GM23338 (cell line): ENCODE measurements at regions not wholly inside any gene's neighbourhood (a gene's known extent, or its start where the extent isn't known, plus 50 kb on each side); places are given as distances from the start of the nearest gene placed in this dataset.

Source experiments
- ATAC-seq: fragments of 200-7000 bp; cut with Tn5 transposase; 3 replicates; pipeline ENCODE4 v1.9.1; 2020
- DNase-seq: peaks from one replicate; pipeline ENCODE4 v3.0.0-alpha.2; 2015; ENCODE audit warnings: low spot score
- H2AFZ ChIP-seq: fragments of 200-600 bp; sonication (generic); 2 replicates; pipeline ENCODE4 v1.8.0; 2016; ENCODE audit warnings: antibody characterized with exemption, mild to moderate bottlenecking, moderate library complexity
- H3F3A ChIP-seq: fragments of 200-600 bp; sonication (generic); replicated peaks from 2 replicates; pipeline ENCODE4 v1.8.0; 2017; ENCODE audit warnings: antibody characterized with exemption, mixed run types, low read depth
- H3K27ac ChIP-seq: fragments of 200-600 bp; sonication (generic); 2 replicates; pipeline ENCODE4 v1.6.1; 2016; ENCODE audit warnings: low read depth
- H3K27me3 ChIP-seq: fragments of 200-600 bp; sonication (generic); 2 replicates; pipeline ENCODE4 v1.8.0; 2016; ENCODE audit warnings: mild to moderate bottlenecking, mixed run types, moderate library complexity; ENCODE audit not compliant: insufficient read depth
- H3K36me3 ChIP-seq: fragments of 200-600 bp; sonication (generic); 2 replicates; pipeline ENCODE4 v1.8.0; 2016; ENCODE audit warnings: mild to moderate bottlenecking; ENCODE audit not compliant: insufficient read depth
- H3K4me1 ChIP-seq: fragments of 200-600 bp; sonication (generic); 2 replicates; pipeline ENCODE4 v1.8.0; 2016; ENCODE audit warnings: mild to moderate bottlenecking, moderate library complexity; ENCODE audit not compliant: insufficient read depth
- H3K4me2 ChIP-seq: fragments of 200-600 bp; sonication (generic); 2 replicates; pipeline ENCODE4 v1.7.1; 2017; ENCODE audit warnings: mixed run types
- H3K4me3 ChIP-seq: fragments of 200-600 bp; sonication (generic); 2 replicates; pipeline ENCODE4 v1.6.1; 2016; ENCODE audit warnings: mixed run types
- H3K79me2 ChIP-seq: fragments of 200-600 bp; sonication (generic); replicated peaks from 2 replicates; pipeline ENCODE4 v1.8.0; 2017; ENCODE audit warnings: mild to moderate bottlenecking; ENCODE audit not compliant: insufficient read depth
- H3K9me2 ChIP-seq: fragments of 200-600 bp; sonication (generic); 2 replicates; pipeline ENCODE4 v1.8.0; 2017; ENCODE audit not compliant: insufficient read depth
- H4K20me1 ChIP-seq: fragments of 200-600 bp; sonication (generic); replicated peaks from 2 replicates; pipeline ENCODE4 v1.8.0; 2017; ENCODE audit warnings: mild to moderate bottlenecking; ENCODE audit not compliant: insufficient read depth
- H3K27ac Mint-ChIP-seq: 2 replicates; pipeline ENCODE4 v1.8.0; 2020; ENCODE audit warnings: inconsistent platforms, mild to moderate bottlenecking, moderate library complexity, mixed read lengths
- H3K27me3 Mint-ChIP-seq: 3 replicates; pipeline ENCODE4 v1.8.0; 2022; ENCODE audit warnings: low read depth, mild to moderate bottlenecking, moderate library complexity, mixed read lengths, inconsistent platforms; ENCODE audit not compliant: insufficient read depth, poor library complexity
- H3K36me3 Mint-ChIP-seq: 3 replicates; pipeline ENCODE4 v1.8.0; 2021; ENCODE audit warnings: low read depth, mild to moderate bottlenecking, inconsistent platforms, moderate library complexity, mixed read lengths
- H3K4me1 Mint-ChIP-seq: 3 replicates; pipeline ENCODE4 v1.8.0; 2020; ENCODE audit warnings: mild to moderate bottlenecking, inconsistent platforms, mixed read lengths
- H3K4me3 Mint-ChIP-seq: 3 replicates; pipeline ENCODE4 v1.8.0; 2021; ENCODE audit warnings: moderate library complexity, mild to moderate bottlenecking, inconsistent platforms, mixed read lengths
- H3K9me3 Mint-ChIP-seq: 3 replicates; pipeline ENCODE4 v1.8.0; 2020; ENCODE audit warnings: moderate library complexity, mild to moderate bottlenecking, inconsistent platforms, mixed read lengths
- EZH2 ChIP-seq: fragments of 200-600 bp; sonication (generic); IDR thresholded peaks from one replicate; pipeline ENCODE4 v1.8.0; 2017; ENCODE audit warnings: antibody characterized with exemption, mild to moderate bottlenecking, low read depth; ENCODE audit not compliant: unreplicated experiment
- EZH2phosphoT487 ChIP-seq: fragments of 200-600 bp; sonication (generic); IDR thresholded peaks from one replicate; pipeline ENCODE4 v1.8.1; 2018; ENCODE audit warnings: antibody characterized with exemption; ENCODE audit not compliant: unreplicated experiment
- JUNB ChIP-seq: IDR thresholded peaks from one replicate; pipeline ENCODE4 v1.6.1; 2016; ENCODE audit warnings: antibody characterized with exemption; ENCODE audit not compliant: unreplicated experiment
- NANOG ChIP-seq: IDR thresholded peaks from 2 replicates; pipeline ENCODE4 v1.6.1; 2016; ENCODE audit warnings: antibody characterized with exemption, borderline replicate concordance
- POLR2AphosphoS5 ChIP-seq: IDR thresholded peaks from 2 replicates; pipeline ENCODE4 v1.6.1; 2016; ENCODE audit warnings: antibody characterized with exemption, low read depth
- STAT1 ChIP-seq: IDR thresholded peaks from one replicate; pipeline ENCODE4 v1.6.1; 2016; ENCODE audit warnings: antibody characterized with exemption; ENCODE audit not compliant: unreplicated experiment
- ZNF114 ChIP-seq: fragments of 250-450 bp; sonication (Bioruptor Pico); IDR thresholded peaks from 2 replicates; pipeline ENCODE4 v1.5.0; 2020; ENCODE audit warnings: mild to moderate bottlenecking, moderate library complexity
- TF ChIP-seq, protein P1 (sequence below): IDR thresholded peaks from 2 replicates; pipeline ENCODE4 v1.6.1; 2016; ENCODE audit warnings: antibody characterized with exemption
- TF ChIP-seq, protein P2 (sequence below): IDR thresholded peaks from one replicate; pipeline ENCODE4 v1.6.1; 2018; ENCODE audit warnings: antibody characterized with exemption; ENCODE audit not compliant: unreplicated experiment
- TF ChIP-seq, protein P3 (sequence below), 2 experiments: fragments of 200-600 bp in 1 of 2; sonication (generic) in 1 of 2; conservative IDR thresholded peaks; 2 replicates each; pipeline versions ENCODE4 v1.5.1 to v1.6.1; 2016 to 2017; ENCODE audit warnings: antibody characterized with exemption in 2 of 2, low read depth in 2 of 2, mild to moderate bottlenecking in 2 of 2, moderate library complexity in 1 of 2

DNA sequence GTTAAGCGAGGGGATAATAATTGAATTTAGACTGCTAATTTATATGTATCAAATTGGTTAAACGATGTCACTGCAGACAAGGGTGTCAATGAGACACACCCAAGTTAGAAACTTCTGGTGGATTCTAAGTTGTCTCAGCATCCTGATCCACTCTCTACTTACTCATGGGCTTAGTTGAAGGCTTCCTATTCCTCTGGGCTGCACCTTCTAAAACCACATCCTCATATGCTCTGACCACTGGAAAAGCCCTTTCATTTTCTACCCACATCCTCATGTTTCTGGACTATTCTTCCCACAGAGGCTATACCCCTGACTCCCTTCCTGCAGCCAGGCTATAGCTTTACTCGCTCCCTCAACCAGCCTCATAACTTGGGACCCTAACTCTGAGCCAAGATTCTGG is 493.8 kb downstream of the VRK1 start:
- no peak overlapping the region for H3K27ac Mint-ChIP-seq
- no peaks in the 10 kb centered on the region for H3K36me3 ChIP-seq
- no peak overlapping the region for H3K27ac ChIP-seq
- no peaks in the 10 kb centered on the region for H3K36me3 Mint-ChIP-seq
- no peaks in the 10 kb centered on the region for H3F3A ChIP-seq
- H3K4me1 ChIP-seq = peaks cover 3% of the 10 kb centered on the region; the same call in 1 of the 2 replicates
- H3K4me3 ChIP-seq = no peak overlapping the region
- H3K4me3 Mint-ChIP-seq = no peak overlapping the region
- DNase-seq (no peak), ATAC-seq (no peak)
- peaks cover 9% of the 10 kb centered on the region for H3K9me2 ChIP-seq
- no peak overlapping the region for H3K4me2 ChIP-seq
- TF ChIP-seq JUNB (no peak), NANOG (no peak), EZH2 (no peak), ZNF114 (no peak), STAT1 (no peak)
- TF ChIP-seq, protein P1, sequence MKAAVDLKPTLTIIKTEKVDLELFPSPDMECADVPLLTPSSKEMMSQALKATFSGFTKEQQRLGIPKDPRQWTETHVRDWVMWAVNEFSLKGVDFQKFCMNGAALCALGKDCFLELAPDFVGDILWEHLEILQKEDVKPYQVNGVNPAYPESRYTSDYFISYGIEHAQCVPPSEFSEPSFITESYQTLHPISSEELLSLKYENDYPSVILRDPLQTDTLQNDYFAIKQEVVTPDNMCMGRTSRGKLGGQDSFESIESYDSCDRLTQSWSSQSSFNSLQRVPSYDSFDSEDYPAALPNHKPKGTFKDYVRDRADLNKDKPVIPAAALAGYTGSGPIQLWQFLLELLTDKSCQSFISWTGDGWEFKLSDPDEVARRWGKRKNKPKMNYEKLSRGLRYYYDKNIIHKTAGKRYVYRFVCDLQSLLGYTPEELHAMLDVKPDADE = no peak
- TF ChIP-seq, protein P2, sequence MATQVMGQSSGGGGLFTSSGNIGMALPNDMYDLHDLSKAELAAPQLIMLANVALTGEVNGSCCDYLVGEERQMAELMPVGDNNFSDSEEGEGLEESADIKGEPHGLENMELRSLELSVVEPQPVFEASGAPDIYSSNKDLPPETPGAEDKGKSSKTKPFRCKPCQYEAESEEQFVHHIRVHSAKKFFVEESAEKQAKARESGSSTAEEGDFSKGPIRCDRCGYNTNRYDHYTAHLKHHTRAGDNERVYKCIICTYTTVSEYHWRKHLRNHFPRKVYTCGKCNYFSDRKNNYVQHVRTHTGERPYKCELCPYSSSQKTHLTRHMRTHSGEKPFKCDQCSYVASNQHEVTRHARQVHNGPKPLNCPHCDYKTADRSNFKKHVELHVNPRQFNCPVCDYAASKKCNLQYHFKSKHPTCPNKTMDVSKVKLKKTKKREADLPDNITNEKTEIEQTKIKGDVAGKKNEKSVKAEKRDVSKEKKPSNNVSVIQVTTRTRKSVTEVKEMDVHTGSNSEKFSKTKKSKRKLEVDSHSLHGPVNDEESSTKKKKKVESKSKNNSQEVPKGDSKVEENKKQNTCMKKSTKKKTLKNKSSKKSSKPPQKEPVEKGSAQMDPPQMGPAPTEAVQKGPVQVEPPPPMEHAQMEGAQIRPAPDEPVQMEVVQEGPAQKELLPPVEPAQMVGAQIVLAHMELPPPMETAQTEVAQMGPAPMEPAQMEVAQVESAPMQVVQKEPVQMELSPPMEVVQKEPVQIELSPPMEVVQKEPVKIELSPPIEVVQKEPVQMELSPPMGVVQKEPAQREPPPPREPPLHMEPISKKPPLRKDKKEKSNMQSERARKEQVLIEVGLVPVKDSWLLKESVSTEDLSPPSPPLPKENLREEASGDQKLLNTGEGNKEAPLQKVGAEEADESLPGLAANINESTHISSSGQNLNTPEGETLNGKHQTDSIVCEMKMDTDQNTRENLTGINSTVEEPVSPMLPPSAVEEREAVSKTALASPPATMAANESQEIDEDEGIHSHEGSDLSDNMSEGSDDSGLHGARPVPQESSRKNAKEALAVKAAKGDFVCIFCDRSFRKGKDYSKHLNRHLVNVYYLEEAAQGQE = no peak
- TF ChIP-seq, protein P3, sequence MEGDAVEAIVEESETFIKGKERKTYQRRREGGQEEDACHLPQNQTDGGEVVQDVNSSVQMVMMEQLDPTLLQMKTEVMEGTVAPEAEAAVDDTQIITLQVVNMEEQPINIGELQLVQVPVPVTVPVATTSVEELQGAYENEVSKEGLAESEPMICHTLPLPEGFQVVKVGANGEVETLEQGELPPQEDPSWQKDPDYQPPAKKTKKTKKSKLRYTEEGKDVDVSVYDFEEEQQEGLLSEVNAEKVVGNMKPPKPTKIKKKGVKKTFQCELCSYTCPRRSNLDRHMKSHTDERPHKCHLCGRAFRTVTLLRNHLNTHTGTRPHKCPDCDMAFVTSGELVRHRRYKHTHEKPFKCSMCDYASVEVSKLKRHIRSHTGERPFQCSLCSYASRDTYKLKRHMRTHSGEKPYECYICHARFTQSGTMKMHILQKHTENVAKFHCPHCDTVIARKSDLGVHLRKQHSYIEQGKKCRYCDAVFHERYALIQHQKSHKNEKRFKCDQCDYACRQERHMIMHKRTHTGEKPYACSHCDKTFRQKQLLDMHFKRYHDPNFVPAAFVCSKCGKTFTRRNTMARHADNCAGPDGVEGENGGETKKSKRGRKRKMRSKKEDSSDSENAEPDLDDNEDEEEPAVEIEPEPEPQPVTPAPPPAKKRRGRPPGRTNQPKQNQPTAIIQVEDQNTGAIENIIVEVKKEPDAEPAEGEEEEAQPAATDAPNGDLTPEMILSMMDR (conservative IDR thresholded peaks at IDR 0.05; ENCODE audit: low read depth in 2 of 2) = no peak
- H3K27me3 ChIP-seq = no peaks in the 10 kb centered on the region
- H4K20me1 ChIP-seq = no peaks in the 10 kb centered on the region
- H3K4me1 Mint-ChIP-seq = peaks cover 10% of the 10 kb centered on the region; the same call in 2 of the 3 replicates
- H2AFZ ChIP-seq = no peak overlapping the region
- no peaks in the 10 kb centered on the region for H3K27me3 Mint-ChIP-seq
- no peaks in the 10 kb centered on the region for H3K9me3 Mint-ChIP-seq
- H3K79me2 ChIP-seq = no peaks in the 10 kb centered on the region

DNA sequence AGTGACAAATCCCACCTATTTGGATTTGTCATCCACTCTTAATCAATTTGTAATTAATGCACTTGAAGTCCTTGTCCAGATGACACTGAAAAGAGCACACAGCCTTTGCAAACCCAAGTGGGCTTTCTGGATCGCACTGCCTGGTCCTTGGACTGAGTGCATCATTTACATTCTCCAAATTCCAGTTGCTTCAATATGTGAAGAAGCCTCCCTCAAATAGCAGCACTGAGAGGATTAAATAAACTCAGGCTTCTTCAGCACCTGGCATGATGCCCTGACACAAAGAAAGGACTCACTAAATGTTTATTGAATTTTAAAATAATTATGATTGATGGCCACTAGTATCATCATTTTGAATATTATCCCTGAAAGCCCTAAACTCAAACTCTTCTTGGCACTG is 496.5 kb downstream of the VRK1 start:
- H4K20me1 ChIP-seq = no peaks in the 10 kb centered on the region
- H3K4me2 ChIP-seq = no peak overlapping the region
- H3K79me2 ChIP-seq = no peaks in the 10 kb centered on the region
- Mint-ChIP-seq H3K4me1 (peaks cover 18% of the 10 kb centered on the region), H3K27me3 (peaks cover 2% of the 10 kb centered on the region), H3K36me3 (no peaks in the 10 kb centered on the region), H3K4me3 (no peak overlapping the region), H3K9me3 (no peaks in the 10 kb centered on the region), H3K27ac (no peak overlapping the region)
- ATAC-seq (no peak), DNase-seq (peak; percentile 8)
- H3K4me1 ChIP-seq = peaks cover 8% of the 10 kb centered on the region
- 0 out of 2 replicates have a peak overlapping the region, but pooled peaks have one; percentile 67 for H2AFZ ChIP-seq
- no peaks in the 10 kb centered on the region for H3F3A ChIP-seq
- H3K9me2 ChIP-seq = peaks cover 4% of the 10 kb centered on the region; the same call in 1 of the 2 replicates
- H3K27me3 ChIP-seq = no peaks in the 10 kb centered on the region
- no peaks in the 10 kb centered on the region for H3K36me3 ChIP-seq
- no peak overlapping the region for H3K4me3 ChIP-seq
- H3K27ac ChIP-seq = no peak overlapping the region
- TF ChIP-seq EZH2 = no peak
- no peak for TF ChIP-seq STAT1
- TF ChIP-seq, protein P3 (conservative IDR thresholded peaks at IDR 0.05; ENCODE audit: low read depth in 2 of 2) = no peak
- TF ChIP-seq, protein P2 = no peak
- TF ChIP-seq, protein P1 = no peak
- no peak for TF ChIP-seq POLR2AphosphoS5
- TF ChIP-seq JUNB = no peak
- TF ChIP-seq NANOG = no peak
- no peak for TF ChIP-seq EZH2phosphoT487
